Osteocyte (in vitro differentiated cells): ENCODE measurements at regions not wholly inside any gene's neighbourhood (a gene's known extent, or its start where the extent isn't known, plus 50 kb on each side); places are given as distances from the start of the nearest gene placed in this dataset.

Source experiments
- DNase-seq: peaks from one replicate; pipeline ENCODE4 v3.0.0; 2021; ENCODE audit warnings: mixed read lengths; ENCODE audit not compliant: unreplicated experiment; ENCODE audit errors: extremely low spot score
- H3K27ac Mint-ChIP-seq: one replicate; pipeline ENCODE4 v1.8.0; 2021; ENCODE audit warnings: mild to moderate bottlenecking, mixed read lengths; ENCODE audit not compliant: unreplicated experiment
- H3K27me3 Mint-ChIP-seq: one replicate; pipeline ENCODE4 v1.8.0; 2021; ENCODE audit warnings: mixed read lengths; ENCODE audit not compliant: unreplicated experiment
- H3K36me3 Mint-ChIP-seq: one replicate; pipeline ENCODE4 v1.8.0; 2021; ENCODE audit warnings: mixed read lengths; ENCODE audit not compliant: unreplicated experiment
- H3K4me1 Mint-ChIP-seq: one replicate; pipeline ENCODE4 v1.8.0; 2021; ENCODE audit warnings: mixed read lengths; ENCODE audit not compliant: unreplicated experiment
- H3K4me3 Mint-ChIP-seq: one replicate; pipeline ENCODE4 v1.8.0; 2021; ENCODE audit warnings: mild to moderate bottlenecking, moderate library complexity, mixed read lengths; ENCODE audit not compliant: unreplicated experiment
- H3K9me3 Mint-ChIP-seq: one replicate; pipeline ENCODE4 v1.8.0; 2021; ENCODE audit warnings: mixed read lengths; ENCODE audit not compliant: unreplicated experiment
- CTCF ChIP-seq: fragments of 200-600 bp; sonication (generic); IDR thresholded peaks from 2 replicates; pipeline ENCODE4 v1.5.0; 2021; ENCODE audit warnings: antibody characterized with exemption, mild to moderate bottlenecking, moderate library complexity

DNA sequence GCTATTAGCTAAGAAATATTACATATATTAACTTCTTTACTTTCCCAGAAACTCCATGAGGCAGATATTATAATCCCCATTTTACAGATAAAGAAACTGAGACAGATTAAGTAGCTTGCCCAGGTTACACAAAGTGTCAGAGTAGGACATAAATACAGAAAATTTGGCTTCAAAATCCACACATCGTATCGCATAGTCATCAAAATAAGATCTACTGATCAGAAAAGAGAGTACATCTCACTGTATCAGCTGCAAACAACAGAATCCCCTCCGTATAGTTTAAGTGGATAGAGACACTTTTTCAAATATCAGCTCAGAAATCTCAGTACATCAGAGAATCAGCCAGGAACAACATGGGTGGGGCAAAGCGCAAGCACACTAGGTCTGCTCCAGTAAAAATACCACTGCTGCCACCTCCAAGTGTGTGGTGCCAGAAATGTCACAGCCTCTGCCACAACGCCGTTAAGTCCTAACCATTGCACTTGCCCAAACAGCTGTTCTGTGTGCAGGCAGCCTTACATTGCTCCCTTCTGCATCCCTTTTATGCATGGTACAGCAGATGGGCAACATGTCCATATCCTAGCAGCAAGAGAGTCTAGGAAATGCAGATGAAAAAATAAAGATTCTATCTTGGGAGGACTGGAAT is 204.8 kb downstream of the KLF12 start:
- Mint-ChIP-seq H3K4me3 (no peak overlapping the region), H3K27ac (no peak overlapping the region), H3K36me3 (peaks cover 5% of the 10 kb centered on the region), H3K27me3 (no peaks in the 10 kb centered on the region), H3K9me3 (no peaks in the 10 kb centered on the region), H3K4me1 (peaks cover 9% of the 10 kb centered on the region)
- DNase-seq = no peak
- no peak for TF ChIP-seq CTCF

DNA sequence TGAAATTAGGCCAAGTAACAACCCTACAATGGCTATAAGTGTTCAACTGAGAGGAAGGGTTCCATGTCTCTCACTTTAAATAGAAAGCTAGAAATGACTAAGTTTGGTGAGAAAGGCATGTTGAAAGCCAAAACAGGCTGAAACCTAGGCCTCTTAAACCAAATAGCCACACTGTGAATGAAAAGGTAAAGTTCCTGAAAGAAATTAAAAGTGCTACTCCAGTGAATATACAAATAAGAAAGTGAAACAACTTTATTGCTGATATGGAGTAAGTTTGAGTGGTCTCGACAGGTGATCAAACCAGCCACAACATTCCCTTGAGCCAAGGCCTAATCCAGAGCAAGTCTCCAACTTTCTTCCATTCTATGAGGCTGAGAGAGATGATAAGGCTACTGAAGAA is 209.6 kb downstream of the KLF12 start:
- TF ChIP-seq CTCF = no peak
- Mint-ChIP-seq H3K4me1 (peaks cover 7% of the 10 kb centered on the region), H3K27me3 (no peaks in the 10 kb centered on the region), H3K27ac (no peak overlapping the region), H3K9me3 (no peaks in the 10 kb centered on the region), H3K4me3 (no peak overlapping the region), H3K36me3 (peaks cover under 1% of the 10 kb centered on the region)
- no peak for DNase-seq

DNA sequence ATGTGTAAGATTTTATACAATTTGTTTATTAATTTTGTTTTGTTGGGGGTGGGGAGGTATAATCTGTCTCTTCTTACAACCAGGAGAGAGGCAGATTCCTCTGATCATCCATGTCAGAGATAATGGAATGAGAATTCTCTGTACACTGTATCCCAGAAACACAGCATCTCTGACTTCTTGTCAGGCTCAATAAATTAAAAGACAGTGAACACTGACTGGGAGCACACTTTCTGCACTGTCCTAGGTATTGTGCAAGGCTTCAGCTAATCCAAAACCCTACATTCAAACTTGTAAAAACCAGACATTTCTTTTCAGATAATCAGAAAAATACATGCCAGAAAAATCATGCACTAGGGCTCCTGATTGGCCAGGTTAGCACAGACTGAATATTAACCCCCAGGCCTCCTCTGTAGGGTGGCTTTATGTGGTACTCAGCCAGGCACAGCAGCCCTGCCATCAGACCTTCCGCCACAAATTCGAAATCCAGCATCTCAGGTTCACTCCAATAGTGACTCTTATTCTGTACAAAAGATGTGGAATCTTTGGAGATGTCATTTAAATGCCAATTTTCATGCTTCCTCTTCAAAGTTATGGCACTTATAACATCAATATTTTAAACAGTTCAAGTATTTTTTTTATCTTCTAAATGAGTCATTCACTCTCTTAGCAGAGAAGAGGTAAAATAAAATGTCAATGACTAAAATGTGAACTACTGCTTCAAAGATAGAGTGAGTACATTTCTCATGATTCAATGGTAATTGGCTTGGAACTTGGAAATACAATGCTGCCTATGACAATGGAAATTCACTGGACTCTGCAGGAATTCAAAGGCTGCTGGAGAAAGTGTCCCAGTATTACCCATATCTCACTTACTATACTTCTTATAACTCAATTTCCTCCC is 211.5 kb downstream of the KLF12 start:
- TF ChIP-seq CTCF = no peak
- no peak for DNase-seq
- Mint-ChIP-seq H3K27me3 (no peaks in the 10 kb centered on the region), H3K4me1 (peaks cover 7% of the 10 kb centered on the region), H3K4me3 (no peak overlapping the region), H3K27ac (no peak overlapping the region), H3K9me3 (no peaks in the 10 kb centered on the region), H3K36me3 (no peaks in the 10 kb centered on the region)

DNA sequence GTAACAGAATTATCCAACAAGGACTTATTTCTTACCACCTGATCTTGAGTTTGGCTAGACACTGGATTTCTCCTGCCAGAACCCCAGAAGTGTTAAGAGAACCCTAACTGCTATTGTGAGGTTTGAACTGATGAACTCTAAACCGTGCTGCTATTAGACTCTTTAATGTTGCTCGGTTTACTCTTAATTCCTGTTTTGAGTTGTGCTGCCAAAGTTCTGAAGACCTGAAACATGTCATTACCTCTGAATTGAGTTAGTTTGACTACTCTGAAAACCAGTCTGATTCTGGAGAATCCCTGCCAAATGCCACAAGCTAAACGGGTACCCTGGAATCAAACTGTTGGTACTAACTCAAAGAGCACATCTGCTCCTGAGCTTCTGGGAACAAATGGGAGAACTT is 215.5 kb downstream of the KLF12 start:
- Mint-ChIP-seq H3K4me3 (no peak overlapping the region), H3K36me3 (no peaks in the 10 kb centered on the region), H3K27me3 (no peaks in the 10 kb centered on the region), H3K9me3 (no peaks in the 10 kb centered on the region), H3K4me1 (peaks cover 32% of the 10 kb centered on the region), H3K27ac (no peak overlapping the region)
- TF ChIP-seq CTCF = no peak
- no peak for DNase-seq
